MCF 10A (cell line): ENCODE measurements at regions not wholly inside any gene's neighbourhood (a gene's known extent, or its start where the extent isn't known, plus 50 kb on each side); places are given as distances from the start of the nearest gene placed in this dataset.

Experiments
- BruUV-seq: library from RNA; stranded (reverse); fragments of 400-500 nt; replicated peaks from 2 replicates; lab custom pipeline; 2021; lab: Mats Ljungman, UMichigan
- CTCF ChIA-PET: fragments of 300-600 bp; sonication (Branson Sonifier 250); formaldehyde crosslinking; extraction: SDS; loops from one replicate; lab custom pipeline; 2021; ENCODE audit warnings: antibody characterized with exemption, inconsistent platforms; lab: Yijun Ruan, JAX
- POLR2A ChIA-PET: fragments of 300-600, 350-650 bp; sonication (Branson Sonifier 250); formaldehyde crosslinking; extraction: SDS; loops from one replicate; lab custom pipeline; 2020; ENCODE audit warnings: antibody characterized with exemption, inconsistent platforms; lab: Yijun Ruan, JAX
- DNase-seq: peaks from one replicate; pipeline ENCODE4 v3.0.0-alpha.2; 2018; ENCODE audit not compliant: unreplicated experiment
- H3K27ac Mint-ChIP-seq: one replicate; pipeline ENCODE4 v1.8.0; 2022; ENCODE audit warnings: mild to moderate bottlenecking, low read depth, mixed read lengths; ENCODE audit not compliant: unreplicated experiment
- H3K27me3 Mint-ChIP-seq: one replicate; pipeline ENCODE4 v1.8.0; 2022; ENCODE audit warnings: mixed read lengths; ENCODE audit not compliant: insufficient read depth, unreplicated experiment
- H3K36me3 Mint-ChIP-seq: one replicate; pipeline ENCODE4 v1.8.0; 2022; ENCODE audit warnings: mild to moderate bottlenecking, moderate library complexity, mixed read lengths; ENCODE audit not compliant: insufficient read depth, unreplicated experiment
- H3K4me1 Mint-ChIP-seq: one replicate; pipeline ENCODE4 v1.8.0; 2022; ENCODE audit warnings: mixed read lengths; ENCODE audit not compliant: insufficient read depth, unreplicated experiment
- H3K4me3 Mint-ChIP-seq: one replicate; pipeline ENCODE4 v1.8.0; 2022; ENCODE audit warnings: mild to moderate bottlenecking, moderate library complexity, mixed read lengths; ENCODE audit not compliant: unreplicated experiment
- H3K9me3 Mint-ChIP-seq: one replicate; pipeline ENCODE4 v1.8.0; 2022; ENCODE audit warnings: mixed read lengths; ENCODE audit not compliant: unreplicated experiment
- intact Hi-C: fragments of 100-400 bp; cut with micrococcal nuclease; formaldehyde crosslinking; loops from 2 replicates; pipeline ENCODE4 v1.14.1; 2022
- TF ChIP-seq, protein P1 (sequence below): fragments of 200-600 bp; IDR thresholded peaks from one replicate; pipeline ENCODE4 v1.8.0; 2022; ENCODE audit warnings: antibody characterized with exemption, mild to moderate bottlenecking; ENCODE audit not compliant: unreplicated experiment

DNA sequence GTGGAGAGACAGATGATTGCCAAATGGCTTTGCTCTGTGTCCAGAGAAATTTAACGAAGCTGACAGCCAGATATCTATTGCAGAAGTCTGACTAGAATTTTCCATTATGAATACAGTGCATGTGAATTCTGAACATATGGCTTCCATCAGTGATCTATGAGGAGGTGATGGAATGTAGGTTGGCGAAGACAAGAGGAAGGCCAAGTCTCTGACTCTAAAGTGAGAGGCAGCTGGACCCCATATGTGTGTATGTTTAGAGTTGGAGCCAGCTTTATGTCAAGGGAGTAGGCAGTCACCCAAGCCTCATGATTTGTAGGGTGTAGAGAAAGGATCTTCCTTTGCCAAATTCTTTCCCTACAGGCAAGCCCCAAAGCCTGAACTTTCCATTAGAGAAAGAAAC is 76.2 kb upstream of the TEX13D start:
- H3K36me3 Mint-ChIP-seq = peaks cover 6% of the 10 kb centered on the region
- no peak for DNase-seq
- no peak overlapping the region for H3K27ac Mint-ChIP-seq
- H3K4me1 Mint-ChIP-seq = no peaks in the 10 kb centered on the region
- ChIA-PET POLR2A (no interaction called here), CTCF (no interaction called here)
- H3K27me3 Mint-ChIP-seq = no peaks in the 10 kb centered on the region
- intact Hi-C loops = no loop called here
- H3K9me3 Mint-ChIP-seq = peaks cover 6% of the 10 kb centered on the region
- BruUV-seq = no TSS peak
- TF ChIP-seq, protein P1, sequence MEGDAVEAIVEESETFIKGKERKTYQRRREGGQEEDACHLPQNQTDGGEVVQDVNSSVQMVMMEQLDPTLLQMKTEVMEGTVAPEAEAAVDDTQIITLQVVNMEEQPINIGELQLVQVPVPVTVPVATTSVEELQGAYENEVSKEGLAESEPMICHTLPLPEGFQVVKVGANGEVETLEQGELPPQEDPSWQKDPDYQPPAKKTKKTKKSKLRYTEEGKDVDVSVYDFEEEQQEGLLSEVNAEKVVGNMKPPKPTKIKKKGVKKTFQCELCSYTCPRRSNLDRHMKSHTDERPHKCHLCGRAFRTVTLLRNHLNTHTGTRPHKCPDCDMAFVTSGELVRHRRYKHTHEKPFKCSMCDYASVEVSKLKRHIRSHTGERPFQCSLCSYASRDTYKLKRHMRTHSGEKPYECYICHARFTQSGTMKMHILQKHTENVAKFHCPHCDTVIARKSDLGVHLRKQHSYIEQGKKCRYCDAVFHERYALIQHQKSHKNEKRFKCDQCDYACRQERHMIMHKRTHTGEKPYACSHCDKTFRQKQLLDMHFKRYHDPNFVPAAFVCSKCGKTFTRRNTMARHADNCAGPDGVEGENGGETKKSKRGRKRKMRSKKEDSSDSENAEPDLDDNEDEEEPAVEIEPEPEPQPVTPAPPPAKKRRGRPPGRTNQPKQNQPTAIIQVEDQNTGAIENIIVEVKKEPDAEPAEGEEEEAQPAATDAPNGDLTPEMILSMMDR = no peak
- H3K4me3 Mint-ChIP-seq = no peak overlapping the region

DNA sequence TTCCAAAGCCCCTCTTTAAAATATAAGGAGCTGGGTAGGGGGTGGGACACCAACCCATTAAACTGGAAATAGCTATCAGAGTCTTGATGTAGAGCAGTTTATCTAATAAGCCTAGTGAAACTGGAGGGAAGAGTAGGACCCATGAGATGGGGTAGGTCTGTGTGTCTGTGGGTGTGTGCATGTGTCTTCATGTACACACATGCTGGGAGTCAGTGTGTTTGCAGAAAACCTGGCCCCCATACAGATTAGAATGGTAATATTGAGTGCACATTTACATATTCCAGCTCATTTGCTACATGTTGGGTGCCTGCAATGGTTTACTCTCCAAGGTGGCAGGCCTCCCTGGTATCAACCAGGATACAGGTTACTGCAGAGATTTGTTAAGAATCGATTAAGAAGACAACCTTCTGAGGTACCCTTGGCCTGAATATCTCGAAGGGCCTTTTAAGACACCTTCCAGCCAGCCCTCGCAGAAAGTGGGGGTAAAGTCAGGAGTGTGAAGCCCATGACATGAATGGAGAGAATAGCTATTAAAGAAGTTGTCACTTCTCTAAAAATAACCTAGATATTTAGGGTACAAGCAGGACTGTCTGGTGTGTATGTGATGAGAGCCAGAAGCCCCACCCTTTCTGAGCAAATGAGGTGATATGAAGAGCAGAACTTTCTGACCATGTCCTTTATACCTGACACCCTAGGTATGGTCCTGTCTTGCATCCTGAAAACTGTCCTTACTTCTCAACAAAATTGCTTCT is 75.7 kb upstream of the TEX13D start:
- no peak for DNase-seq
- Mint-ChIP-seq H3K36me3 (peaks cover 6% of the 10 kb centered on the region), H3K4me3 (no peak overlapping the region), H3K27ac (no peak overlapping the region), H3K4me1 (no peaks in the 10 kb centered on the region), H3K9me3 (peaks cover 6% of the 10 kb centered on the region), H3K27me3 (no peaks in the 10 kb centered on the region)
- CTCF ChIA-PET = no interaction called here
- TF ChIP-seq, protein P1 = no peak
- POLR2A ChIA-PET = interaction anchor here (0.6 kb wide), 1 partner anchor 16 kb away, joined by 3 read pairs; no protein-coding TSS in a partner anchor
- no TSS peak for BruUV-seq
- intact Hi-C loops = no loop called here

DNA sequence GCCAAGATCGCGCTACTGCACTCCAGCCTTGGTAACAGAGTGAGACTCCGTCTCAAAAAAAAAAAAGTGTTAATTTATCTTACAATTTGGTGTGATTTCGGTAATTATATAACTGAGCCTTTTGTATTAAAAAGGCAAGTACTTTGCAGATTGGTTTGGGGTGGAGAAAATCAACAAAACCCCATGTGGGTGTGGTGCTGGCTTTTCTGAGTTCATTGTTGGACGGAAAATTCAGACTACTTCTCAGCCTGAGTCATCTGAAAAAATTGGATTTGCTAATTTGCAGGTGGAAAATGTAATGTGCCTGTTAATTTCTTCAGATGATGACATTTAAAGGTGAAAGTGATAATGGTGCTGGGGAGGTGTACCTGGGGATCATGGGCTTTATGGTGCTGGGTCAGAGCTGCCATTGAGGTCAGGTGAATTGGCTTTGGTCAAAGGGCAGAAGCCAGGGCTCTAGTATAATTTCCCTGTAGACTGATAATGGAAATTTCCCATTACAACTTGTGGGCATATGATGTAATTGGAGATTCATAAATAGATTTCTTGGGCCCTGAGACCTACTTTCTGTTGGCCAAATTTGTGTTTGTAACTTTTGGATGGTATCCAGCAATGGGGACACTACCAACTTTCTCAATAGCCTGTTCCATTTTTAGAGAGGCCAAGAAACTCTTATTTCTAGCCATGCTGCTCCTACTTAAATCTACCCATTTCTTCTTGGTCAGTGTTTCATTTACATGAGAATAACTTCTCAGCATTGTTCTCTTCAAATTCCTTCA is 74.3 kb upstream of the TEX13D start:
- BruUV-seq = no TSS peak
- Mint-ChIP-seq H3K9me3 (peaks cover 6% of the 10 kb centered on the region), H3K4me3 (no peak overlapping the region), H3K4me1 (no peaks in the 10 kb centered on the region), H3K27me3 (no peaks in the 10 kb centered on the region), H3K36me3 (peaks cover 6% of the 10 kb centered on the region), H3K27ac (no peak overlapping the region)
- CTCF ChIA-PET = interaction anchor here (0.6 kb wide), 1 partner anchor 948 kb away, joined by 3 read pairs; no protein-coding TSS in a partner anchor
- POLR2A ChIA-PET = no interaction called here
- intact Hi-C loops = no loop called here
- TF ChIP-seq, protein P1 = no peak
- DNase-seq = no peak

GRCh38 chrX:124260845-124261244 is 71.6 kb upstream of the TEX13D start:
- ChIA-PET CTCF (no interaction called here), POLR2A (interaction anchor here (0.9 kb wide), 1 partner anchor 10 kb away, joined by 5 read pairs; no protein-coding TSS in a partner anchor)
- TF ChIP-seq, protein P1 = no peak
- Mint-ChIP-seq H3K9me3 (peaks cover 6% of the 10 kb centered on the region), H3K27ac (no peak overlapping the region), H3K4me3 (no peak overlapping the region), H3K4me1 (no peaks in the 10 kb centered on the region), H3K27me3 (no peaks in the 10 kb centered on the region), H3K36me3 (peaks cover 6% of the 10 kb centered on the region)
- no peak for DNase-seq
- BruUV-seq = no TSS peak
- intact Hi-C loops = no loop called here
